ENCODE measurements at regions not wholly inside any gene's neighbourhood (a gene's known extent, or its start where the extent isn't known, plus 50 kb on each side); places are given as distances from the start of the nearest gene placed in this dataset.

- DNase-seq (ENCODE audit: low read depth) = no peak
Observed at GRCh38 chr6:43948527-43949485, 178.4 kb downstream of the MRPL14 start.

GRCh38 chr6:43947860-43948259, 177.8 kb downstream of the VEGFA start:
- no peak for DNase-seq (ENCODE audit: low read depth)

- no peak for DNase-seq (ENCODE audit: low read depth)
Observed at GRCh38 chr6:43946641-43947363, 176.8 kb downstream of the VEGFA start.

- DNase-seq (ENCODE audit: low read depth) = no peak
Observed at GRCh38 chr6:43945768-43946080, 175.7 kb downstream of the VEGFA start.

GRCh38 chr6:43944908-43945767, 175.1 kb downstream of the VEGFA start:
- no peak for DNase-seq (ENCODE audit: low read depth)

GRCh38 chr6:43943781-43944250, 173.8 kb downstream of the VEGFA start:
- no peak for DNase-seq (ENCODE audit: low read depth)

- DNase-seq (ENCODE audit: low read depth) = no peak
Observed at GRCh38 chr6:43943099-43943766, 173.2 kb downstream of the VEGFA start.

GRCh38 chr6:43942616-43943015, 172.6 kb downstream of the VEGFA start:
- no peak for DNase-seq (ENCODE audit: low read depth)

GRCh38 chr6:43942011-43942442, 172.0 kb downstream of the VEGFA start:
- no peak for DNase-seq (ENCODE audit: low read depth)

GRCh38 chr6:43941174-43941573, 171.2 kb downstream of the VEGFA start:
- no peak for DNase-seq (ENCODE audit: low read depth)

GRCh38 chr6:43940393-43941087, 170.5 kb downstream of the VEGFA start:
- DNase-seq (ENCODE audit: low read depth) = no peak

- no peak for DNase-seq (ENCODE audit: low read depth)
Observed at GRCh38 chr6:43940071-43940392, 170.0 kb downstream of the VEGFA start.

GRCh38 chr6:43939281-43940070, 169.5 kb downstream of the VEGFA start:
- DNase-seq (ENCODE audit: low read depth) = no peak

- no peak for DNase-seq (ENCODE audit: low read depth)
Observed at GRCh38 chr6:43938178-43939105, 168.4 kb downstream of the VEGFA start.

- no peak for DNase-seq (ENCODE audit: low read depth)
Observed at GRCh38 chr6:43937236-43938177, 167.5 kb downstream of the VEGFA start.

- no peak for DNase-seq (ENCODE audit: low read depth)
Observed at GRCh38 chr6:43936476-43936875, 166.5 kb downstream of the VEGFA start.

- no peak for DNase-seq (ENCODE audit: low read depth)
Observed at GRCh38 chr6:43935921-43936439, 166.0 kb downstream of the VEGFA start.
